ENCODE measurements at regions not wholly inside any gene's neighbourhood (a gene's known extent, or its start where the extent isn't known, plus 50 kb on each side); places are given as distances from the start of the nearest gene placed in this dataset.
A peak's percentile ranks its signal among the peaks of the same experiment; 100 is the strongest.

- TF ChIP-seq CGGBP1 (CRISPR knock-in tag; IDR thresholded peaks at IDR 0.05) (no peak), ZNF184 (CRISPR knock-in tag; IDR thresholded peaks at IDR 0.05) (no peak), HDGF (IDR thresholded peaks at IDR 0.05) (no peak), ZFP36 (IDR thresholded peaks at IDR 0.05; ENCODE audit: low read depth, low read length, partially characterized antibody) (no peak), ATF1 (CRISPR knock-in tag; IDR thresholded peaks at IDR 0.05) (no peak), ATF1 (tag; IDR thresholded peaks at IDR 0.05) (no peak), RBM22 (IDR thresholded peaks at IDR 0.05; ENCODE audit: low read depth, low read length, poor library complexity, severe bottlenecking) (no peak), BMI1 (IDR thresholded peaks at IDR 0.05; ENCODE audit: low read length) (no peak), ZMIZ1 (IDR thresholded peaks at IDR 0.05; ENCODE audit: low read depth in 2 of 2, low read length in 2 of 2) (peak in 1 of 2 experiments; percentile 46; a peak in 1 of 4 replicates), NR1H2 (CRISPR knock-in tag; IDR thresholded peaks at IDR 0.05) (no peak), CC2D1A (IDR thresholded peaks at IDR 0.05) (no peak), ZFPM2 (CRISPR knock-in tag; IDR thresholded peaks at IDR 0.05) (no peak), ASH1L (IDR thresholded peaks at IDR 0.05; ENCODE audit: borderline replicate concordance, low read depth, partially characterized antibody) (no peak), MCM2 (IDR thresholded peaks at IDR 0.05; ENCODE audit: low read depth) (no peak), MAFK (IDR thresholded peaks at IDR 0.05; ENCODE audit: low read length) (no peak), CBFA2T2 (conservative IDR thresholded peaks at IDR 0.05) (peak; percentile 82), RNF2 (IDR thresholded peaks at IDR 0.05) (no peak), PTRF (tag; IDR thresholded peaks at IDR 0.05) (no peak), HNRNPH1 (optimal IDR thresholded peaks at IDR 0.05; ENCODE audit: low read depth, low read length) (no peak), ZNF311 (CRISPR knock-in tag; IDR thresholded peaks at IDR 0.05) (no peak)
- TF ChIP-seq, protein P1, sequence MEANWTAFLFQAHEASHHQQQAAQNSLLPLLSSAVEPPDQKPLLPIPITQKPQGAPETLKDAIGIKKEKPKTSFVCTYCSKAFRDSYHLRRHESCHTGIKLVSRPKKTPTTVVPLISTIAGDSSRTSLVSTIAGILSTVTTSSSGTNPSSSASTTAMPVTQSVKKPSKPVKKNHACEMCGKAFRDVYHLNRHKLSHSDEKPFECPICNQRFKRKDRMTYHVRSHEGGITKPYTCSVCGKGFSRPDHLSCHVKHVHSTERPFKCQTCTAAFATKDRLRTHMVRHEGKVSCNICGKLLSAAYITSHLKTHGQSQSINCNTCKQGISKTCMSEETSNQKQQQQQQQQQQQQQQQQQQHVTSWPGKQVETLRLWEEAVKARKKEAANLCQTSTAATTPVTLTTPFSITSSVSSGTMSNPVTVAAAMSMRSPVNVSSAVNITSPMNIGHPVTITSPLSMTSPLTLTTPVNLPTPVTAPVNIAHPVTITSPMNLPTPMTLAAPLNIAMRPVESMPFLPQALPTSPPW (CRISPR knock-in tag; IDR thresholded peaks at IDR 0.05): 0 out of 2 replicates have a peak, but pooled peaks have one; percentile 25
- TF ChIP-seq, protein P2, sequence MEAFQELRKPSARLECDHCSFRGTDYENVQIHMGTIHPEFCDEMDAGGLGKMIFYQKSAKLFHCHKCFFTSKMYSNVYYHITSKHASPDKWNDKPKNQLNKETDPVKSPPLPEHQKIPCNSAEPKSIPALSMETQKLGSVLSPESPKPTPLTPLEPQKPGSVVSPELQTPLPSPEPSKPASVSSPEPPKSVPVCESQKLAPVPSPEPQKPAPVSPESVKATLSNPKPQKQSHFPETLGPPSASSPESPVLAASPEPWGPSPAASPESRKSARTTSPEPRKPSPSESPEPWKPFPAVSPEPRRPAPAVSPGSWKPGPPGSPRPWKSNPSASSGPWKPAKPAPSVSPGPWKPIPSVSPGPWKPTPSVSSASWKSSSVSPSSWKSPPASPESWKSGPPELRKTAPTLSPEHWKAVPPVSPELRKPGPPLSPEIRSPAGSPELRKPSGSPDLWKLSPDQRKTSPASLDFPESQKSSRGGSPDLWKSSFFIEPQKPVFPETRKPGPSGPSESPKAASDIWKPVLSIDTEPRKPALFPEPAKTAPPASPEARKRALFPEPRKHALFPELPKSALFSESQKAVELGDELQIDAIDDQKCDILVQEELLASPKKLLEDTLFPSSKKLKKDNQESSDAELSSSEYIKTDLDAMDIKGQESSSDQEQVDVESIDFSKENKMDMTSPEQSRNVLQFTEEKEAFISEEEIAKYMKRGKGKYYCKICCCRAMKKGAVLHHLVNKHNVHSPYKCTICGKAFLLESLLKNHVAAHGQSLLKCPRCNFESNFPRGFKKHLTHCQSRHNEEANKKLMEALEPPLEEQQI (IDR thresholded peaks at IDR 0.05): no peak
Observed at GRCh38 chr2:122135021-122135937, 379.8 kb downstream of the TSN start (continued).
